NB4 (cell line): ENCODE measurements at regions not wholly inside any gene's neighbourhood (a gene's known extent, or its start where the extent isn't known, plus 50 kb on each side); places are given as distances from the start of the nearest gene placed in this dataset.

Experiments
- CTCF ChIP-seq: IDR thresholded peaks from one replicate; pipeline ENCODE4 v1.5.1; 2012; ENCODE audit warnings: low read depth, low read length
- MAX ChIP-seq: IDR thresholded peaks from 2 replicates; pipeline ENCODE4 v1.6.1; 2011; ENCODE audit warnings: low read depth, low read length
- MYC ChIP-seq: IDR thresholded peaks from 2 replicates; pipeline ENCODE4 v1.6.1; 2011; ENCODE audit warnings: low read depth, low read length
- POLR2A ChIP-seq: IDR thresholded peaks from 2 replicates; pipeline ENCODE4 v1.6.1; 2011; ENCODE audit warnings: mild to moderate bottlenecking; ENCODE audit not compliant: insufficient read length; ENCODE audit errors: extremely low read depth

GRCh38 chr2:226529556-226529955 lies 270.1 kb downstream of the IRS1 start:
- TF ChIP-seq CTCF (no peak), POLR2A (no peak), MAX (no peak), MYC (no peak)
